Peyer's patch (tissue), 4 donors: ENCODE measurements at regions not wholly inside any gene's neighbourhood (a gene's known extent, or its start where the extent isn't known, plus 50 kb on each side); places are given as distances from the start of the nearest gene placed in this dataset.

Experiments used
- DNase-seq, 3 donors: peaks; one replicate each; pipeline ENCODE4 v3.0.0-alpha.2; 2017 to 2019
- H3K27ac ChIP-seq, 4 donors: fragments of 200-600 bp; sonication (generic); one replicate each; pipeline ENCODE4 v1.5.1; 2016 to 2019
- H3K27me3 ChIP-seq, 2 donors: fragments of 200-600 bp; sonication (generic); one replicate each; pipeline ENCODE4 v1.5.1; 2019
- H3K36me3 ChIP-seq, 3 donors: fragments of 200-600 bp; sonication (generic); one replicate each; pipeline ENCODE4 v1.5.1; 2016 to 2019
- H3K4me1 ChIP-seq, 4 donors: fragments of 200-600 bp; sonication (generic); one replicate each; pipeline ENCODE4 v1.5.1; 2016 to 2019
- H3K4me3 ChIP-seq, 4 donors: fragments of 200-600 bp; sonication (generic); 1 replicate in 3 of 4; 2 replicates in 1 of 4; pipeline ENCODE4 v1.5.1; 2016 to 2019; ENCODE audit warnings: mild to moderate bottlenecking in 1 of 4
- H3K9me3 ChIP-seq, 4 donors: fragments of 200-600 bp; sonication (generic); one replicate each; pipeline ENCODE4 v1.5.1; 2016 to 2019; ENCODE audit warnings: mild to moderate bottlenecking in 1 of 4
- POLR2A ChIP-seq, 2 donors: fragments of 450-650 bp; IDR thresholded peaks; one replicate each; pipeline ENCODE4 v1.5.1; 2017; ENCODE audit warnings: antibody characterized with exemption in 2 of 2, mild to moderate bottlenecking in 2 of 2, moderate library complexity in 2 of 2
- TF ChIP-seq, protein P1 (sequence below), 6 experiments: fragments of 450-650 bp in 4 of 6; fragments of 200-600 bp in 2 of 6; sonication (generic) in 1 of 6; IDR thresholded peaks; one replicate each; pipeline ENCODE4 v1.5.1; 2017 to 2019; ENCODE audit warnings: antibody characterized with exemption in 6 of 6, mild to moderate bottlenecking in 3 of 6, moderate library complexity in 1 of 6

DNA sequence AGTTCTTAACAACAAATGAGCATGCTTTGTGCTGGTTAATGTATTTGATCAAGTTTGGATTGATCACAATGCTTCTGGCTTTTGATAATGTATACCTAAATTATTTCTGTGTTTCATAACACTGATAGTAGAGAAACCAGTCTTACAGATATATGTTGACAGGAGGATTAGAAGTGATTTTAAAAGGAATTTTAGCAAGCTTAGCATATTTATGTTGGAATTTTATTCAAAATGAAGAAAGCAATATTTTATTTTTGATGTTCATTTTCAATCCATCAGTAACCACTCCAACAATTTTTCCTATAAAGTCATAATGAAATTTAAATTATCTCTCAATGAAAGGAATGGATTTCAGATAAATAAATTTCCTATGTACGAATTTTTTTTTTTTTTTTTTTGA is 291.8 kb downstream of the HHIPL2 start:
- H3K27ac ChIP-seq: no peak overlapping the region
- DNase-seq: no peak
- H3K36me3 ChIP-seq: no peaks in the 10 kb centered on the region
- TF ChIP-seq, protein P1, sequence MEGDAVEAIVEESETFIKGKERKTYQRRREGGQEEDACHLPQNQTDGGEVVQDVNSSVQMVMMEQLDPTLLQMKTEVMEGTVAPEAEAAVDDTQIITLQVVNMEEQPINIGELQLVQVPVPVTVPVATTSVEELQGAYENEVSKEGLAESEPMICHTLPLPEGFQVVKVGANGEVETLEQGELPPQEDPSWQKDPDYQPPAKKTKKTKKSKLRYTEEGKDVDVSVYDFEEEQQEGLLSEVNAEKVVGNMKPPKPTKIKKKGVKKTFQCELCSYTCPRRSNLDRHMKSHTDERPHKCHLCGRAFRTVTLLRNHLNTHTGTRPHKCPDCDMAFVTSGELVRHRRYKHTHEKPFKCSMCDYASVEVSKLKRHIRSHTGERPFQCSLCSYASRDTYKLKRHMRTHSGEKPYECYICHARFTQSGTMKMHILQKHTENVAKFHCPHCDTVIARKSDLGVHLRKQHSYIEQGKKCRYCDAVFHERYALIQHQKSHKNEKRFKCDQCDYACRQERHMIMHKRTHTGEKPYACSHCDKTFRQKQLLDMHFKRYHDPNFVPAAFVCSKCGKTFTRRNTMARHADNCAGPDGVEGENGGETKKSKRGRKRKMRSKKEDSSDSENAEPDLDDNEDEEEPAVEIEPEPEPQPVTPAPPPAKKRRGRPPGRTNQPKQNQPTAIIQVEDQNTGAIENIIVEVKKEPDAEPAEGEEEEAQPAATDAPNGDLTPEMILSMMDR (IDR thresholded peaks at IDR 0.05): no peak
- TF ChIP-seq POLR2A (IDR thresholded peaks at IDR 0.05): no peak
- H3K27me3 ChIP-seq: no peaks in the 10 kb centered on the region
- H3K9me3 ChIP-seq: no peaks in the 10 kb centered on the region
- H3K4me3 ChIP-seq: no peak overlapping the region
- H3K4me1 ChIP-seq: no peaks in the 10 kb centered on the region

DNA sequence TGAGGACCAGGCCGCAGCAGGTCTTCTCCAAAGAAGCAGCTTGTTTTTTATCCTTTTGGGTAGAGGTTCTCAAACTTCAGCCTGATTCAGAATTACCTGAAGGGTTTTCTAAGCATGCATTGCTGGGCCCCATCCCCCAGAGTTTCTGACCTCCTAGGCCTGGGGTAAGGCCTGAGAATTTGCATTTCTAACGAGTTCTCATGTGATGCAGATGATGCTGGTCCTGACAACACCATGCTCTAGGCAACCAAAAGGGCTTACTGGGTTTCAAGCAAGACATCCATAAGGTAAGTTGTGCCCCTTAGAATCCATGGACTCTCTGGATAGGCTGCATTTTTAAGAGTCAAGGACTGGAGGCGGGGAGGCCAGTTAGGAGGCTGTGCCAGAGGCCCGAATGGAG is 295.1 kb downstream of the HHIPL2 start:
- no peak overlapping the region for H3K4me3 ChIP-seq
- H3K27me3 ChIP-seq: no peaks in the 10 kb centered on the region
- H3K36me3 ChIP-seq: no peaks in the 10 kb centered on the region
- no peaks in the 10 kb centered on the region for H3K4me1 ChIP-seq
- H3K27ac ChIP-seq: no peak overlapping the region
- DNase-seq: no peak
- H3K9me3 ChIP-seq: no peaks in the 10 kb centered on the region
- no peak for TF ChIP-seq POLR2A (IDR thresholded peaks at IDR 0.05)
- TF ChIP-seq, protein P1 (IDR thresholded peaks at IDR 0.05): no peak

DNA sequence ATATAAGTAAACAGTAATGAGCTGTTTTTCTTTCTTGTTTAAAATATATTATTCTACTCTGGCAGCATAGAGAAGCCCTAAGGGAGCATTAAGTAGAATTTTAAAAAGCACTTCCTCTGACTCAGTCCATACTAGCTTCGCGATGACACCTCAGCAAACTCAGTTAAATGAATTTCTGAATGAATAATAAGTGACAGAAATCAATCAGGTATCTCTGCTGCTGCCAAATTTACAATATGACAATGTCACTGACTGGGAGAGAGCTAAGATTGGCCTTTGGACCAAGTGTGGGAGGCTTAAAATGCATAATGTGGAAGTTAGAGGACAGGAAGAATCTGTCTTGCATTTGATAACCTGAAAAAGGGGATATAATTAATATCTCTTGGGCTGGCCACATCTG is 296.1 kb downstream of the HHIPL2 start:
- TF ChIP-seq POLR2A (IDR thresholded peaks at IDR 0.05): no peak
- TF ChIP-seq, protein P1 (IDR thresholded peaks at IDR 0.05): no peak
- Histone ChIP-seq H3K9me3 (no peaks in the 10 kb centered on the region), H3K4me1 (no peaks in the 10 kb centered on the region), H3K27ac (no peak overlapping the region), H3K36me3 (no peaks in the 10 kb centered on the region), H3K4me3 (no peak overlapping the region), H3K27me3 (no peaks in the 10 kb centered on the region)
- DNase-seq: no peak

DNA sequence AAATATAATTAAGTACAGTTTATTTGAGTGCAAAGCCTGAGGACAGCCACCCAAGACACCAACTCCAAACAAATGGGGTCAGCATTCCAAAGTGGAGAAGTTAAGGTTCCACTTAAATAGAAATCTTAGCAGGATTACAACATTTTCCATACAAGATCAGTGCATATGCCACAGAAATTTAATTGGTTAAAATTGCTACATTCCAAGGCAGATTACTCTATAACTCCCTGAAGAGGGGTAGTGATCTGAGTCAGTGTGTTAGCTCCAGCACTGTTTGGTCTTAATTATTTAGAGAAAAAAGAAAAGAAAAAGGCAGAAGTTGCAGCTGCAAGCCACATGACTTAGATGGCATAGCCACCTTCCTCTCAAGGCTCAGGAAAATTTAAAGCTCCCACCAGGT is 297.5 kb downstream of the HHIPL2 start:
- Histone ChIP-seq H3K9me3 (no peaks in the 10 kb centered on the region), H3K27me3 (no peaks in the 10 kb centered on the region), H3K27ac (no peak overlapping the region), H3K4me3 (no peak overlapping the region), H3K4me1 (no peaks in the 10 kb centered on the region), H3K36me3 (no peaks in the 10 kb centered on the region)
- DNase-seq: no peak
- TF ChIP-seq, protein P1 (IDR thresholded peaks at IDR 0.05): no peak
- TF ChIP-seq POLR2A (IDR thresholded peaks at IDR 0.05): no peak

DNA sequence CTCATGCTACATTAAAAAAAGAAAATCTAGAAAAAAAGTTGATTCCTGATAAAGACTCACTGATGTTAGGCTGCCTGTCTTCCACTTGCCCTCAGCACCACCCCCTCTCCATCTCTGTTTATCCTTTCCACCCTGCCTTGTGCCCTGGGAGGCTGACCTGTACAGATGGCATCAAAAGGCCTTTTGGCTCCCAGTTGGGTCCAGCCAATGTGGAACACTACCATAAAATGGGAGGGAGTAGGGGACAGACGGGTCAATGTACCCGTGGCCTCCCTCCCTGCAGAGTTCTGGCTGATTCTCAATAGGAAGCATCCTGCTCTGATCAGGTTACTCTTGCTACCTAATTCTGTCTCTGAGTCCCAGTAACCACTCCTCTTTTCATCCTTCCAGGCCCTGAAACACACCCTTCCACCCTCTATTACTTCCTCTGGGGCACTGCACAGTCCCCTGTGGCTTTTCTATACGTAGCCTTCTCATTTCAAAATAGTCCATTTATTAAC is 300.0 kb downstream of the HHIPL2 start:
- H3K9me3 ChIP-seq: no peaks in the 10 kb centered on the region
- H3K27me3 ChIP-seq: no peaks in the 10 kb centered on the region
- DNase-seq: no peak
- H3K27ac ChIP-seq: no peak overlapping the region
- H3K4me1 ChIP-seq: no peaks in the 10 kb centered on the region
- no peak overlapping the region for H3K4me3 ChIP-seq
- no peak for TF ChIP-seq POLR2A (IDR thresholded peaks at IDR 0.05)
- TF ChIP-seq, protein P1 (IDR thresholded peaks at IDR 0.05): no peak
- H3K36me3 ChIP-seq: no peaks in the 10 kb centered on the region

DNA sequence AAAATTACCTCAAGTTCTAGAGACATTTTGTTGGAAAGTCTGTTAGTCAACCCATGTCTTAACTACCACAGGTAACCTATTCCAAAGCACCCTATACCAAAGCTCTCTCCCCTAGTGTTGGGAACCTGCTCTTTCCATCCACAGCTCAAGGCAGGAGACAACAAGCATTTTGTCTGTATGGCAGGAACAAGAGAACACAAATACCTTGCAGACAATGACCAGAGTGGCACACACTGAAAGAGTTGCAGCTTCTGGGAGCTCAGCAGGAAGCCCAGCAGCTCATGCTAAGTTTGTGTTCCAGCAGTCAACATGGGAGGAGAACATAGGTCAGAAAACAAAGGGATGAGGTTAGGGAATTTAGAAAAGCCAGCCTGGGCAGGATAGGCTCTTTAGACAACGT is 300.8 kb downstream of the HHIPL2 start:
- H3K27ac ChIP-seq: no peak overlapping the region
- H3K4me1 ChIP-seq: no peaks in the 10 kb centered on the region
- no peak overlapping the region for H3K4me3 ChIP-seq
- DNase-seq: no peak
- no peaks in the 10 kb centered on the region for H3K36me3 ChIP-seq
- H3K27me3 ChIP-seq: no peaks in the 10 kb centered on the region
- TF ChIP-seq, protein P1 (IDR thresholded peaks at IDR 0.05): no peak
- no peak for TF ChIP-seq POLR2A (IDR thresholded peaks at IDR 0.05)
- H3K9me3 ChIP-seq: no peaks in the 10 kb centered on the region
